B cell (primary cell): ENCODE measurements at regions not wholly inside any gene's neighbourhood (a gene's known extent, or its start where the extent isn't known, plus 50 kb on each side); places are given as distances from the start of the nearest gene placed in this dataset.

Source experiments
- ATAC-seq: fragments of 200-7000 bp; cut with Tn5 transposase; one replicate; pipeline ENCODE4 v1.10.0; 2021; ENCODE audit warnings: low read depth, mild to moderate bottlenecking, moderate number of reproducible peaks, moderate library complexity
- CTCF ChIA-PET: fragments of 350-600 bp; sonication (Branson Sonifier 250); formaldehyde crosslinking; loops from one replicate; lab custom pipeline; 2021; ENCODE audit warnings: antibody characterized with exemption, inconsistent platforms; lab: Charles Lee
- POLR2A ChIA-PET: fragments of 350-600 bp; sonication (Branson Sonifier 250); formaldehyde crosslinking; loops from one replicate; lab custom pipeline; 2021; ENCODE audit warnings: antibody characterized with exemption; lab: Charles Lee
- DNase-seq: peaks from one replicate; pipeline ENCODE4 v3.0.0; 2013
- H2AFZ ChIP-seq: 2 replicates; pipeline ENCODE4 v1.6.1; 2012; ENCODE audit warnings: mild to moderate bottlenecking, low read depth, low read length; ENCODE audit not compliant: insufficient read depth, poor library complexity, severe bottlenecking
- H3K27ac ChIP-seq, 2 donors: 1 replicate in 1 of 2; 2 replicates in 1 of 2; pipeline ENCODE4 v1.5.1; 2012 to 2013; ENCODE audit warnings: low read length in 2 of 2, mild to moderate bottlenecking in 2 of 2, moderate library complexity in 1 of 2
- H3K27me3 ChIP-seq, 4 experiments: fragments of 200-600 bp in 1 of 4; sonication (generic) in 1 of 4; replicated peaks in 1 of 4; 1 replicate in 2 of 4; 2 replicates in 2 of 4; pipeline versions ENCODE4 v1.6.1 to v1.7.0; 2013 to 2016; ENCODE audit warnings: low read length in 3 of 4, mild to moderate bottlenecking in 2 of 4, mixed read lengths in 1 of 4, moderate library complexity in 1 of 4; ENCODE audit not compliant: insufficient read depth in 4 of 4, control insufficient read depth in 3 of 4; ENCODE audit errors: control extremely low read depth in 1 of 4
- H3K36me3 ChIP-seq, 2 experiments: replicated peaks in 1 of 2; 1 replicate in 1 of 2; 2 replicates in 1 of 2; pipeline versions ENCODE4 v1.6.1 to v1.7.1; 2013; ENCODE audit warnings: low read length in 1 of 2; ENCODE audit not compliant: insufficient read depth in 2 of 2, control insufficient read depth in 1 of 2; ENCODE audit errors: control extremely low read depth in 1 of 2, extremely low read depth in 1 of 2
- H3K4me1 ChIP-seq, 2 donors: fragments of 200-600 bp in 1 of 2; sonication (generic) in 1 of 2; 1 replicate in 1 of 2; 2 replicates in 1 of 2; pipeline versions ENCODE4 v1.5.1 to v1.6.1; 2013 to 2017; ENCODE audit warnings: low read length in 2 of 2; ENCODE audit not compliant: control insufficient read depth in 2 of 2, insufficient read depth in 2 of 2
- H3K4me2 ChIP-seq: replicated peaks from 2 replicates; pipeline ENCODE3; 2012; ENCODE audit warnings: mild to moderate bottlenecking, low read depth, low read length; ENCODE audit not compliant: poor library complexity, severe bottlenecking
- H3K4me3 ChIP-seq, 5 experiments: fragments of 200-600 bp in 1 of 5; sonication (generic) in 1 of 5; 1 replicate in 3 of 5; 2 replicates in 2 of 5; pipeline versions ENCODE4 v1.5.1 to v1.7.0; 2011 to 2016; ENCODE audit warnings: low read length in 4 of 5, mild to moderate bottlenecking in 4 of 5, low read depth in 2 of 5, control low read depth in 1 of 5, moderate library complexity in 1 of 5; ENCODE audit not compliant: insufficient read depth in 1 of 5; ENCODE audit errors: control extremely low read depth in 1 of 5, extremely low read depth in 1 of 5
- H3K79me2 ChIP-seq: fragments of 200-600 bp; sonication (generic); one replicate; pipeline ENCODE4 v1.6.0; 2016; ENCODE audit warnings: low read length; ENCODE audit not compliant: control insufficient read depth, insufficient read depth
- H3K9ac ChIP-seq: fragments of 200-600 bp; sonication (generic); 2 replicates; pipeline ENCODE4 v1.6.1; 2017; ENCODE audit warnings: mild to moderate bottlenecking, low read length, moderate library complexity
- H3K9me3 ChIP-seq, 3 donors: one replicate each; pipeline versions ENCODE4 v1.6.1 to v1.7.1; 2013; ENCODE audit warnings: low read length in 2 of 3; ENCODE audit not compliant: control insufficient read depth in 2 of 3, insufficient read depth in 1 of 3; ENCODE audit errors: control extremely low read depth in 1 of 3
- H4K20me1 ChIP-seq: 2 replicates; pipeline ENCODE4 v1.6.0; 2012; ENCODE audit warnings: mild to moderate bottlenecking, low read length; ENCODE audit not compliant: insufficient read depth, control insufficient read depth, poor library complexity, severe bottlenecking
- H3K27ac Mint-ChIP-seq: one replicate; pipeline ENCODE4 v1.8.0; 2021; ENCODE audit warnings: mixed read lengths
- H3K27me3 Mint-ChIP-seq: one replicate; pipeline ENCODE4 v1.8.0; 2021; ENCODE audit warnings: mixed read lengths
- H3K4me1 Mint-ChIP-seq: one replicate; pipeline ENCODE4 v1.8.0; 2021; ENCODE audit warnings: mixed read lengths
- H3K4me3 Mint-ChIP-seq: one replicate; pipeline ENCODE4 v1.8.0; 2021; ENCODE audit warnings: mixed read lengths
- H3K9me3 Mint-ChIP-seq: one replicate; pipeline ENCODE4 v1.8.0; 2022; ENCODE audit warnings: mixed read lengths; ENCODE audit not compliant: insufficient read depth
- EZH2 ChIP-seq: IDR thresholded peaks from 2 replicates; pipeline ENCODE4 v1.6.1; 2012; ENCODE audit warnings: borderline replicate concordance, low read depth, mild to moderate bottlenecking, moderate library complexity, low read length; ENCODE audit not compliant: insufficient read depth, poor library complexity, severe bottlenecking
- WGBS: methylation state at CpG from one replicate; pipeline ENCODE4 v1.1.5; 2013; ENCODE audit warnings: missing lambda C conversion rate; ENCODE audit not compliant: insufficient coverage; 5-methylcytosine and 5-hydroxymethylcytosine counted together
- intact Hi-C: fragments of 100-400 bp; cut with micrococcal nuclease; formaldehyde crosslinking; loops from one replicate; pipeline ENCODE4 v1.10.0; 2022
- TF ChIP-seq, protein P1 (sequence below): fragments of 200-600 bp; IDR thresholded peaks from one replicate; pipeline ENCODE4 v1.8.0; 2022; ENCODE audit warnings: antibody characterized with exemption, mild to moderate bottlenecking

DNA sequence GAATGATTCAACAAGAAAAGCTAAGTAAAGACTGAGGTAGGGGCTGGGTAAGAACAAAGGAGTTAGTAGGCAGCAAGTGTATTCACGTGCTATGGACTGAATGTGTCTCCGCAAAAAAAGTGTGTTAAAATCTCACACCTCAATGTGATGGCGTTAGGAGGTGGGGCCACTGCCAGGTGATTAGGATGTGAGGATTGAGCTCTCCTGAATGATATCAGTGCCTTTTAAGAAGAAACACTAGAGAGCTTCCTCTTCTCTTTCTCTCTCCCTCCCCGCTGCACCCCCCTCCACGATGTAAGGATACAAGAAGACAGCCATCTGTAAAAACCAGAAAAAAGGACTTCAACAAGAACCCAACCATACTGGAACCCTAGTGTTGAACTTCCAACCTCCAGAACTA lies 396.1 kb upstream of the PLXNA2 start:
- intact Hi-C loops, result no loop called here
- Histone ChIP-seq H3K9me3 (no peaks in the 10 kb centered on the region), H3K79me2 (no peaks in the 10 kb centered on the region), H3K4me2 (no peak overlapping the region), H3K4me3 (no peak overlapping the region), H3K27me3 (no peaks in the 10 kb centered on the region), H3K9ac (no peak overlapping the region), H3K36me3 (no peaks in the 10 kb centered on the region), H3K27ac (no peak overlapping the region), H2AFZ (no peak overlapping the region), H4K20me1 (no peaks in the 10 kb centered on the region), H3K4me1 (no peaks in the 10 kb centered on the region)
- ATAC-seq, result no peak
- H3K27ac Mint-ChIP-seq, result no peak overlapping the region
- no peaks in the 10 kb centered on the region for H3K9me3 Mint-ChIP-seq
- no peak for DNase-seq
- H3K27me3 Mint-ChIP-seq, result peaks cover 11% of the 10 kb centered on the region
- H3K4me3 Mint-ChIP-seq, result no peak overlapping the region
- no peaks in the 10 kb centered on the region for H3K4me1 Mint-ChIP-seq
- no peak for TF ChIP-seq EZH2
- TF ChIP-seq, protein P1, sequence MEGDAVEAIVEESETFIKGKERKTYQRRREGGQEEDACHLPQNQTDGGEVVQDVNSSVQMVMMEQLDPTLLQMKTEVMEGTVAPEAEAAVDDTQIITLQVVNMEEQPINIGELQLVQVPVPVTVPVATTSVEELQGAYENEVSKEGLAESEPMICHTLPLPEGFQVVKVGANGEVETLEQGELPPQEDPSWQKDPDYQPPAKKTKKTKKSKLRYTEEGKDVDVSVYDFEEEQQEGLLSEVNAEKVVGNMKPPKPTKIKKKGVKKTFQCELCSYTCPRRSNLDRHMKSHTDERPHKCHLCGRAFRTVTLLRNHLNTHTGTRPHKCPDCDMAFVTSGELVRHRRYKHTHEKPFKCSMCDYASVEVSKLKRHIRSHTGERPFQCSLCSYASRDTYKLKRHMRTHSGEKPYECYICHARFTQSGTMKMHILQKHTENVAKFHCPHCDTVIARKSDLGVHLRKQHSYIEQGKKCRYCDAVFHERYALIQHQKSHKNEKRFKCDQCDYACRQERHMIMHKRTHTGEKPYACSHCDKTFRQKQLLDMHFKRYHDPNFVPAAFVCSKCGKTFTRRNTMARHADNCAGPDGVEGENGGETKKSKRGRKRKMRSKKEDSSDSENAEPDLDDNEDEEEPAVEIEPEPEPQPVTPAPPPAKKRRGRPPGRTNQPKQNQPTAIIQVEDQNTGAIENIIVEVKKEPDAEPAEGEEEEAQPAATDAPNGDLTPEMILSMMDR, result no peak
- WGBS, result 83% methylated on average over 4 of the region's 5 CpGs
- CTCF ChIA-PET, result no interaction called here
- POLR2A ChIA-PET, result no interaction called here

DNA sequence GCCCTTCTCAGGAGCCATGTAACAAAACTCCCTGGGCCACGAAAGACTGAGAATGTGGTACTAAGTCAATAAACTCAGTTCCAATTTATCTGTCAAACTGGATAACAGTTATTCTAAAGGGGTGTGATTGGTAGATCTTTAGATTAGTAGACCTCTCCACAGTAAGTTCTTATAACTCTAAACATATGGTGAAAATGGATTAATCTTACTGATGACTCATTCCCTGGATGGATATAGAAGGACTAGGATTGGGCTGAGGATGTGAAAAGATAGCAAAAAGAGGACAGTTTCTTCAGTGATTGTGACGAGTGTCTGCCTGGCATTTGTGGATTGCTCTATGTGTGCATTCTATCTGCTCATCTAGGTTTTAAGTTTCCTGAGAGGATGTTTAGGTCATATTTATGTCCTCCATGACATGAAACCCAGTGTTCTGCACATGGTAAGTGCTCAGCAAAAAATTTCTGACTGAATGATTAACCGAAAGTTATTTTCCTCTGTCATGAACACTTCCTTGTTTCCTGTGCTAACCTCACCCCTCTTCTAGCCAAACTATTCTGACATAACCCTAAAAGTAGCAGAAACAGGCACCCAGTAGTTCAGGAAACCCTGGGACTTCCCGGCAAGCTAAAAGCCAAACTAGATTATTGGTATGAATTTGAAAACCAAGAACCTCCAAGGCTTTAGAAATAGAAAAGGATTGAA lies 397.5 kb upstream of the PLXNA2 start:
- Histone ChIP-seq H3K4me3 (no peak overlapping the region), H3K79me2 (no peaks in the 10 kb centered on the region), H3K36me3 (no peaks in the 10 kb centered on the region), H4K20me1 (no peaks in the 10 kb centered on the region), H3K27me3 (no peaks in the 10 kb centered on the region), H3K4me1 (no peaks in the 10 kb centered on the region), H2AFZ (no peak overlapping the region), H3K4me2 (no peak overlapping the region), H3K27ac (no peak overlapping the region), H3K9ac (no peak overlapping the region), H3K9me3 (no peaks in the 10 kb centered on the region)
- TF ChIP-seq, protein P1, result no peak
- TF ChIP-seq EZH2, result no peak
- Mint-ChIP-seq H3K27me3 (peaks cover 11% of the 10 kb centered on the region), H3K27ac (no peak overlapping the region), H3K4me1 (no peaks in the 10 kb centered on the region), H3K9me3 (no peaks in the 10 kb centered on the region), H3K4me3 (no peak overlapping the region)
- WGBS, result 69% methylated on average over 2 of the region's 4 CpGs
- CTCF ChIA-PET, result interaction anchor here (1.1 kb wide), 1 partner anchor 10 kb away, joined by 8 read pairs; no protein-coding TSS in a partner anchor
- DNase-seq, result no peak
- no peak for ATAC-seq
- intact Hi-C loops, result no loop called here
- POLR2A ChIA-PET, result no interaction called here
